GM10266 (cell line): ENCODE measurements at regions not wholly inside any gene's neighbourhood (a gene's known extent, or its start where the extent isn't known, plus 50 kb on each side); places are given as distances from the start of the nearest gene placed in this dataset.

Experiments
- DNase-seq: peaks from one replicate; pipeline ENCODE4 v3.0.0; 2012; ENCODE audit errors: extremely low spot score
- TF ChIP-seq, protein P1 (sequence below): IDR thresholded peaks from 2 replicates; pipeline ENCODE4 v1.5.1; 2012; ENCODE audit warnings: mild to moderate bottlenecking, low read depth; ENCODE audit not compliant: control insufficient read depth, insufficient read depth; ENCODE audit errors: missing control alignments

GRCh38 chr13:61774903-61775302, 359.3 kb upstream of the PCDH20 start:
- TF ChIP-seq, protein P1, sequence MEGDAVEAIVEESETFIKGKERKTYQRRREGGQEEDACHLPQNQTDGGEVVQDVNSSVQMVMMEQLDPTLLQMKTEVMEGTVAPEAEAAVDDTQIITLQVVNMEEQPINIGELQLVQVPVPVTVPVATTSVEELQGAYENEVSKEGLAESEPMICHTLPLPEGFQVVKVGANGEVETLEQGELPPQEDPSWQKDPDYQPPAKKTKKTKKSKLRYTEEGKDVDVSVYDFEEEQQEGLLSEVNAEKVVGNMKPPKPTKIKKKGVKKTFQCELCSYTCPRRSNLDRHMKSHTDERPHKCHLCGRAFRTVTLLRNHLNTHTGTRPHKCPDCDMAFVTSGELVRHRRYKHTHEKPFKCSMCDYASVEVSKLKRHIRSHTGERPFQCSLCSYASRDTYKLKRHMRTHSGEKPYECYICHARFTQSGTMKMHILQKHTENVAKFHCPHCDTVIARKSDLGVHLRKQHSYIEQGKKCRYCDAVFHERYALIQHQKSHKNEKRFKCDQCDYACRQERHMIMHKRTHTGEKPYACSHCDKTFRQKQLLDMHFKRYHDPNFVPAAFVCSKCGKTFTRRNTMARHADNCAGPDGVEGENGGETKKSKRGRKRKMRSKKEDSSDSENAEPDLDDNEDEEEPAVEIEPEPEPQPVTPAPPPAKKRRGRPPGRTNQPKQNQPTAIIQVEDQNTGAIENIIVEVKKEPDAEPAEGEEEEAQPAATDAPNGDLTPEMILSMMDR, result no peak
- no peak for DNase-seq

DNA sequence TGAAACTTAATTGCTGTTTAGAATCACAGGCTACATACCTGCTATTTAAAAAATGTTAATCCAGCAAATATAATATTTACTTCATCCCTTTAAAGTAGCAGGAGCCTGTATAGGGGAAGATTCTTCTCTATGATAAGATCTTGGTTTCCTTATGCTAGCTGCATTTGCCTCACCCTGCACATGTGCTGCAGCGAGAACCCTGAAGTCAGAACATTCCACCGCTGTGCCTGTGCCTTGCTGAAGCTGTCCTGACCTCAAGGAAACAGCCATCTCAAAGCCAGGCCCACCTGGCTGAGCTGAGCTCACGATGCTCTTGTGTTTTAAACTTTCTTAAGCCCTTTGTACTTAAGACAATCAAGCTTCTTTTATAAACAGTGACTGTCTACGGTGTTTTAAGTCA, 355.0 kb upstream of the PCDH20 start:
- DNase-seq, result no peak
- TF ChIP-seq, protein P1, result no peak

- TF ChIP-seq, protein P1, result no peak
- DNase-seq, result no peak
These were observed 352.5 kb upstream of the PCDH20 start for GRCh38 chr13:61768175-61768574.

DNA sequence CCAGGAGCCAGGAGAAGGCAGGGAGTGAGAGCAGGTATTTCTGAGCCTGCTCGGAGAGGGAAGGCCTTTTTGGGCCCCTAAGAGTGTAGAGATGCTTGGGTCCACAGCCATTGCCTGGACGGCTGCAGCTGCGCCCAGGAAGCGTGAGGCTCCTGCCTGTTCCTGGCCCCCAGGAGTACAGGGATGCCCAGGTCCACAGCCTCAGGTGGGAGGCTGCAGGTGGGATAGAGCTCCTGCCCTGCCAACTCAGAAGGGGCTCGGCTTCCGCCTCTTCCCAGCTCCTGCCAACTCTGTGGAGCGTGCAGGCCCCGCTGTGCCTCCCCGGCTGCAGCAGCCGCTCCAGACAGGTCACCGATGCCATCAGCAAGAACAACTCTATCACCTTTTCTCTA, 351.0 kb upstream of the PCDH20 start:
- DNase-seq, result no peak
- TF ChIP-seq, protein P1, result no peak

- TF ChIP-seq, protein P1, result no peak
- no peak for DNase-seq
These were observed 350.5 kb upstream of the PCDH20 start for GRCh38 chr13:61765940-61766666.

DNA sequence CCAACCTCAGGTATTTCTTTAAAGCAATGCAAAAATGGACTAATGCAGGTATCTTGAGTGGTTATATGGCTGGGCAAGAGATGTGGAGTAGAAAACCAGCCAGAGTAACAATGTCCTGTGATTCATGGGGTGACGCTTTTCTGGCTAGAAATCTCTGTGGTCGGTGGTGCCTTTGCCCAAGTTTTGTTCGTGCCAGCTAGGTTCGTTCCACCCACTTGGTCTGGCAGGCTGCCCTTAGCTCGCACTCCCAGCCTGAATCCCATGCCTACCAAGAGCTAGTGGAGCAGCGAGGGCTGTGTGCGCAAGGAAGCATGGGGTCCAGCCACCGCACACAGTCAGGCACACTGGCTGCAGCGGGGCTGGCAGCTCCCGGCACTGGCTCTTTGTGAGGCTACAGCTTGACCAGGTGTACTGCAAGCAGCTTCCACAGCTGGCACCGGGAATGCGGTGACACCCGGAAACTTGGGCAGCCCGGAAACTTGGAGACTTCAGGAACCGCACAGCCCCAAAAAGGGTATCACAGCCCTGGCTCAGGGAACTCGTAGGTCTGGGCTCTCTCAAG, 349.6 kb upstream of the PCDH20 start:
- TF ChIP-seq, protein P1, result no peak
- no peak for DNase-seq

DNA sequence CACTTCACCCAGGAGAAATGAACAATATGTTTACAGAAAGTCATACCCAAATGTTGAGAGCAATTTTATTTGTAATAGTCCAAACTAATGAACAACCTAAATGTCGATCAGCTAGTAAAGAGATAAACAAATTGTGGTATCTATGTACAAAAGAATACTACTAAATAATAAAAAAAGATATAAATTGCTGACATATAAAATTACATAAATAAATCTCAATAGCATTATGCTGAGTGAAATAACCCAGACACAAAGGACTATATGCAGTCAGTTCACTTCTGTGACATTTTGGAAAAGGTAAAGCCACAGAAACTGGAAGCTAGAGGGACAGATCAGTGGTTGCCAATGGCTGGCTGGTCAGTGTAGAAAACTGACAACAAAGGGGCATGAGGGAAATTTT, 346.0 kb upstream of the PCDH20 start:
- DNase-seq, result no peak
- TF ChIP-seq, protein P1, result no peak
